HCT116 (cell line): ENCODE measurements at regions not wholly inside any gene's neighbourhood (a gene's known extent, or its start where the extent isn't known, plus 50 kb on each side); places are given as distances from the start of the nearest gene placed in this dataset.
"Not testable (repeated sequence)": the region's sequence is repeated elsewhere in the genome, so short reads cannot be mapped to it uniquely, and the experiment has no call there.

Experiments
- ATAC-seq: fragments of 200-7000 bp; cut with Tn5 transposase; 2 replicates; pipeline ENCODE4 v1.9.1; 2020; ENCODE audit warnings: mild to moderate bottlenecking, moderate library complexity
- BruUV-seq: library from RNA; stranded (reverse); fragments of 400-500 nt; replicated peaks from 2 replicates; lab custom pipeline; 2021; lab: Mats Ljungman, UMichigan
- CTCF ChIA-PET: fragments of 300-600 bp; sonication (Branson Sonifier 250); formaldehyde crosslinking; loops from one replicate; lab custom pipeline; 2021; ENCODE audit warnings: antibody characterized with exemption; lab: Charles Lee
- POLR2A ChIA-PET: fragments of 300-600, 350-600 bp; sonication (Branson Sonifier 250); formaldehyde crosslinking; loops from one replicate; lab custom pipeline; 2021; ENCODE audit warnings: antibody characterized with exemption; lab: Charles Lee
- RAD21 ChIA-PET, 2 experiments: fragments of 300-600 bp; sonication (Branson Sonifier 250); formaldehyde crosslinking; loops; one replicate each; lab custom pipeline; 2023; ENCODE audit warnings: low total read pairs in 2 of 2; ENCODE audit not compliant: uncharacterized antibody in 2 of 2, unreplicated experiment in 2 of 2, low non-redundant PET in 1 of 2; lab: Charles Lee
- DNase-seq: peaks from one replicate; pipeline ENCODE4 v3.0.0-alpha.2; 2010; ENCODE audit warnings: low read depth, low spot score
- H2AFZ ChIP-seq: fragments of 200-600 bp; shearing (Covaris generic), sonication (generic); 2 replicates; pipeline ENCODE4 v1.6.1; 2017; ENCODE audit warnings: low read depth, mixed run types, mixed read lengths, antibody characterized with exemption, low read length; ENCODE audit not compliant: poor library complexity, severe bottlenecking
- H3K27ac ChIP-seq: 2 replicates; pipeline ENCODE4 v1.5.1; 2012; ENCODE audit warnings: low read depth, low read length
- H3K27me3 ChIP-seq: fragments of 200-600 bp; sonication (generic); 2 replicates; pipeline ENCODE4 v1.6.1; 2016; ENCODE audit warnings: mixed run types, low read length, mixed read lengths; ENCODE audit not compliant: insufficient read depth
- H3K36me3 ChIP-seq, 2 experiments: fragments of 200-500 bp in 1 of 2; fragments of 200-600 bp in 1 of 2; sonication (Bioruptor generic) in 1 of 2; sonication (generic) in 1 of 2; 2 replicates each; pipeline versions ENCODE4 v1.5.1 to v1.6.1; 2014 to 2016; ENCODE audit warnings: low read length in 2 of 2, inconsistent platforms in 1 of 2, mixed read lengths in 1 of 2, mixed run types in 1 of 2; ENCODE audit not compliant: insufficient read depth in 2 of 2, control insufficient read depth in 1 of 2
- H3K4me1 ChIP-seq, 2 experiments: fragments of 200-600 bp in 1 of 2; sonication (generic) in 1 of 2; 2 replicates each; pipeline versions ENCODE4 v1.5.1 to v1.6.1; 2012 to 2017; ENCODE audit warnings: low read length in 2 of 2, inconsistent platforms in 1 of 2, mild to moderate bottlenecking in 1 of 2, mixed read lengths in 1 of 2, mixed run types in 1 of 2, moderate library complexity in 1 of 2; ENCODE audit not compliant: insufficient read depth in 2 of 2, control insufficient read depth in 1 of 2
- H3K4me2 ChIP-seq: fragments of 200-600 bp; sonication (generic); 2 replicates; pipeline ENCODE4 v1.6.1; 2017; ENCODE audit warnings: mixed run types, low read length, mixed read lengths
- H3K4me3 ChIP-seq, 2 experiments: fragments of 200-600 bp in 1 of 2; sonication (generic) in 1 of 2; replicated peaks in 1 of 2; 2 replicates each; pipeline ENCODE4 v1.5.1; 2011 to 2016; ENCODE audit warnings: low read length in 2 of 2, control low read depth in 1 of 2, low read depth in 1 of 2, mild to moderate bottlenecking in 1 of 2, mixed read lengths in 1 of 2, mixed run types in 1 of 2
- H3K79me2 ChIP-seq: fragments of 200-600 bp; sonication (generic); 2 replicates; pipeline ENCODE4 v1.6.1; 2017; ENCODE audit warnings: mild to moderate bottlenecking, mixed run types, low read length, moderate library complexity, mixed read lengths; ENCODE audit not compliant: insufficient read depth
- H3K9ac ChIP-seq: fragments of 200-600 bp; sonication (generic); 2 replicates; pipeline ENCODE4 v1.6.1; 2016; ENCODE audit warnings: low read length, mixed read lengths
- H3K9me2 ChIP-seq: fragments of 200-600 bp; sonication (generic), shearing (Covaris generic); 2 replicates; pipeline ENCODE4 v1.6.1; 2017; ENCODE audit warnings: mixed run types, mild to moderate bottlenecking, moderate library complexity; ENCODE audit not compliant: insufficient read depth
- H3K9me3 ChIP-seq, 2 experiments: fragments of 200-500 bp in 1 of 2; fragments of 200-600 bp in 1 of 2; sonication (Bioruptor generic) in 1 of 2; sonication (generic) in 1 of 2; 2 replicates each; pipeline ENCODE4 v1.6.1; 2014 to 2017; ENCODE audit warnings: low read length in 2 of 2, mixed read lengths in 2 of 2, inconsistent platforms in 1 of 2, low read depth in 1 of 2, mild to moderate bottlenecking in 1 of 2, mixed run types in 1 of 2, moderate library complexity in 1 of 2; ENCODE audit not compliant: control insufficient read depth in 1 of 2, insufficient read depth in 1 of 2
- H4K20me1 ChIP-seq: fragments of 200-600 bp; sonication (generic), shearing (Covaris generic); 2 replicates; pipeline ENCODE4 v1.6.1; 2017; ENCODE audit warnings: mixed run types, mild to moderate bottlenecking, moderate library complexity; ENCODE audit not compliant: insufficient read depth
- CBX3 ChIP-seq: IDR thresholded peaks from 2 replicates; pipeline ENCODE4 v1.6.1; 2012; ENCODE audit warnings: low read depth
- CEBPB ChIP-seq: IDR thresholded peaks from 2 replicates; pipeline ENCODE4 v1.6.1; 2012; ENCODE audit warnings: low read depth
- FOSL1 ChIP-seq: IDR thresholded peaks from 2 replicates; pipeline ENCODE4 v1.6.1; 2012; ENCODE audit warnings: low read depth
- JUND ChIP-seq: IDR thresholded peaks from 2 replicates; pipeline ENCODE4 v1.6.1; 2012
- POLR2A ChIP-seq: IDR thresholded peaks from 2 replicates; pipeline ENCODE4 v1.7.0; 2011; ENCODE audit warnings: borderline replicate concordance; ENCODE audit not compliant: insufficient read depth, insufficient read length; ENCODE audit errors: extremely low read depth
- POLR2AphosphoS5 ChIP-seq: IDR thresholded peaks from 2 replicates; pipeline ENCODE4 v1.6.1; 2011; ENCODE audit warnings: mild to moderate bottlenecking, low read depth, low read length, moderate library complexity
- YY1 ChIP-seq: IDR thresholded peaks from 2 replicates; pipeline ENCODE4 v1.6.1; 2011; ENCODE audit warnings: low read length, low read depth, moderate library complexity, mild to moderate bottlenecking; ENCODE audit not compliant: insufficient replicate concordance; ENCODE audit errors: extremely low read depth
- intact Hi-C: fragments of 100-400 bp; cut with micrococcal nuclease; formaldehyde crosslinking; loops from 2 replicates; pipeline ENCODE4 v1.10.0; 2022

- H3K27me3 ChIP-seq, result no peaks in the 10 kb centered on the region
- H3K36me3 ChIP-seq, result no peaks in the 10 kb centered on the region
- ChIA-PET RAD21 (no interaction called here), POLR2A (no interaction called here)
- H3K9me2 ChIP-seq, result no peaks in the 10 kb centered on the region
- TF ChIP-seq YY1, result no peak
- no peak for TF ChIP-seq CEBPB
- TF ChIP-seq FOSL1, result no peak
- no peak for TF ChIP-seq CBX3
- no peak for TF ChIP-seq POLR2AphosphoS5
- TF ChIP-seq POLR2A, result no peak
- no peak for TF ChIP-seq JUND
- TF ChIP-seq, all 23 proteins: peak for 0
- no peak for DNase-seq
- CTCF ChIA-PET, result no interaction called here
- Histone ChIP-seq H3K4me3 (no peak overlapping the region), H3K9me3 (peaks cover 3 to 29% of the 10 kb centered on the region in 2 experiments; a peak in 2 of 4 replicates), H3K9ac (no peak overlapping the region), H3K27ac (no peak overlapping the region), H2AFZ (no peak overlapping the region), H3K79me2 (no peaks in the 10 kb centered on the region), H4K20me1 (no peaks in the 10 kb centered on the region), H3K4me1 (no peaks in the 10 kb centered on the region), H3K4me2 (no peak overlapping the region)
- intact Hi-C loops, result no loop called here
- BruUV-seq, result no TSS peak
- no peak for ATAC-seq
Measured at GRCh38 chr14:27634056-27634970, 1036.5 kb upstream of the NOVA1 start.

GRCh38 chr14:27640688-27641087 is 1042.9 kb upstream of the NOVA1 start:
- H2AFZ ChIP-seq, BruUV-seq, CTCF ChIA-PET, POLR2A ChIA-PET, H3K79me2 ChIP-seq, RAD21 ChIA-PET, intact Hi-C loops, H3K27ac ChIP-seq, DNase-seq, H3K9me2 ChIP-seq, H3K27me3 ChIP-seq, H3K4me3 ChIP-seq, H3K9ac ChIP-seq, H3K36me3 ChIP-seq, H3K4me2 ChIP-seq, ATAC-seq, H3K4me1 ChIP-seq, H4K20me1 ChIP-seq: not testable (repeated sequence)
- H3K9me3 ChIP-seq, result peaks cover 25 to 29% of the 10 kb centered on the region in 2 experiments; a peak in 2 of 4 replicates
